Esophagus mucosa (tissue), 1 donor: ENCODE measurements at regions not wholly inside any gene's neighbourhood (a gene's known extent, or its start where the extent isn't known, plus 50 kb on each side); places are given as distances from the start of the nearest gene placed in this dataset.
"Not testable (repeated sequence)": the region's sequence is repeated elsewhere in the genome, so short reads cannot be mapped to it uniquely, and the experiment has no call there.

ENCODE experiments used
- ATAC-seq: fragments of 200-7000 bp; cut with Tn5 transposase; one replicate; pipeline ENCODE4 v1.9.1; 2020
- donor health status: DM: yes; HTN: yes; CAD: no.

DNA sequence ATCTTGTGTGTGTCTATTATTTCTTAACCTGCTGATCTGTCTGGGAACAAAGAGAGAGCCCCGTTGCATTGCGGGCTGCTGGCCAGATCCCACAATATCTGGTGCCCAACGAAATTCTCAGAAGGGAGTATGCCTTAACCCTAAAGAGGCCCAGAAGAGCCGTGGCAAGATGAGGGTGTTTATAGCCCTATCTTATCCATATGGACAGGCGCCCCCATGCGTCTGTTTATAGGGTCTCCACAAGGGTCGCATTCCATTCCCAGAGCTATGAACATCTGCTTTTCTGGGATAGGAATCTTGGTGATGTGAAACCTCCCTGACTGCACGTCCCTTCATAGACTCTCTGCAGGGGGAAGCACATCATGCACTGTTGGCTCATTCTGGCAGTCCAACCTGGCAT, 1262.5 kb downstream of the RAPGEF2 start:
- ATAC-seq = not testable (repeated sequence)

DNA sequence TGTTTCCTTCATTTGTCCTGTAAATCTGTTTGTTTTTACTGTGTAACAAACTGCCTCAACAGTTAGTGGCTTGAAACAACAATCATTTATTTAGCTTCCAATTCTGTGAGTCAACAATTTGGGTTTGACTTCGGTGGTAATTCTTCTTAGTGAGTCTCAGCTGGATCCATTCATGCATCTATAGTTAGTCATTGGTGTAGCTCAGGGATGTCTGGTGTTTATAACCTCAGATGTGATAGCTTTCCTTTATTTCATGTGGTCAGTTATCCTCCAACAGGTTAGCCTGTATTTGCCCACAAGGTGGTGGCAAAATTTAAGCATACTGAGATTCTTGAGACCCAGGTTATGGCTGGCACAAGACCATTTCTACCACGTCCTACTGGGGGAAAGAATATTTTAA, 1267.2 kb downstream of the RAPGEF2 start:
- ATAC-seq = no peak

DNA sequence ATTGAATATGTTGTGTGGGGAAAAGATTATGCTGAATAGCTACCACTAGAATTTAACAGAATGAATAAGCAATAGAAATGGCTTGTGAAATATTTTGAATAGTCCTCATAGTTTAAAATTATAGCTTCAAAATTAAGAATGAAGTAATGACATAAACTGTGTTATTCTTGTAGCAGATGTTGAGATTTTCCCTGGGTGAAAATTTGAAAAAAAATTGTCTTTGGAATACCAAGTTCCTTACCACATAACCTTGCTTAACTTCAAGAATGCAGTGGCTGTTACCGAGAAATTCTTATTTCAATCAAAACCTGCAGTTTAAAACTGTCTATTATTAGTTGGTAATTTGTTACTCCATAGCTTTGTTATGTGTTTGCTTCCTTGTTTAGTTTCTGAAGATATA, 1268.6 kb downstream of the RAPGEF2 start:
- no peak for ATAC-seq

DNA sequence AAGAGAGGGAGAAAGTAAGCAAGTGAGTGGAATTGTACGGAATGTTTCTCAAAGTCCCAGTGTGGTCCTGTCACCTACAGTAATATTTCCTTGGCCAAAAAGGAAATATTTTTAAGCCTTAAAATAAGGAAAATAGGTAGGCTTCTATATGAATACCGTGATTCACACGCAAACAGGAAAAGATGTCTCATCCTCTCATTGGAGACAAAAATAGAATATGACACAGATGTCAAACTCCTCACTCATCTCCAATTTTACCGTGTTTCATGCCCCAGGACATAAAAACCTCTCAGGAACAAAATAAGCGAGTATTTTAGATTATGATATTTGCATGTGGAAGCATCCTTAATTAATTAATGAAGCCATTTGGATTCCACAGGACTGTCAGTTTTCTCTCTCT, 1269.5 kb downstream of the RAPGEF2 start:
- ATAC-seq = no peak

DNA sequence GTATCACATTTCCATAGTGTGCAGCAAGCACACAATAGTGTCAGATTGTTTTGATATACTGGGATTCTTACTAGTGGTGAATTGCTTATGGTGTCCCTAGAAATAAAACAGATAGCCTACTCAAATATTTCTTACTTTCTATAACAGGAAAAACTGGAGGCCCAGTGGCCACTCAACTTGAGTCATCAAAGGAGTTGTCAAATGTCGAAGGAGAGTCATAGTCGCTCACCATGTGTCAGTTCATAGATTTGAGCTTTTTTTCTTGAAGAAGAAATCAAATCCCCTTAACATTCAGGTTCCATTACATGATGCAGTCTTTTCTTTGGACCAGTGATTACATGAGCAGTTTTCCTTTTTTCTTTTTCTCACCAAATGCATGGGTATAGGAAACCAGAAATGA, 1271.0 kb downstream of the RAPGEF2 start:
- ATAC-seq = no peak

DNA sequence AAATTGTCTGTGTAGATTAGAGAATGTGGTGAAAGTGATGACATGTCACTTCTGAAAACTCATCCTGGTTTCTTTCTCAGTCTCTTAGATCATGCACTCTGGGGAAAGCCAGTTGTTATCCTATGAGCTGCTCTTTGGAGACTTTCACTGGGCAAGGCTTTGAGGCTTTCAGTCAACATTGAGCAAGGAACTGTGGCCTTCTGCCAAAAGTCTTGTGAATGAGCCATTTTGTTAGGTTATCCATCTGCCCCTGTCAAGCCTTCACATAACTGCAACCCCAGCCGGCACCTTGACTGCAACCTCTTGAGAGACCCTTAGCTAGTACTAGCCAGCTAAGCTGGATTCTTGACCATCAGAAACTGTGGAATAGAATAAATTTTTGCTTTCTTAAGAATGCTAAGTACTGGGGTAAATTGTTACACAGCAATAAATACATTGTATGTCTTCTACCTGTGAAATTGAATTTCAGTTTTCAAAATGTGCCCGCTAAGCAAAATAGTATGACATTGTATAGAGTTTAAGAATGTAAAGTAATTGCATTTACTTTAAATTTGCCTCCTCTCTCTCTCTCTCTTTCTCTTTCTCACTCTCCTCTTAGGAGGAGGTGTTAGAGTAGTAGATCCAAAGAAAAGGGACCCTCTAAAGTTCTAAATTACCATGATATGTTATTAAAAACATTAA, 1273.0 kb downstream of the RAPGEF2 start:
- no peak for ATAC-seq

DNA sequence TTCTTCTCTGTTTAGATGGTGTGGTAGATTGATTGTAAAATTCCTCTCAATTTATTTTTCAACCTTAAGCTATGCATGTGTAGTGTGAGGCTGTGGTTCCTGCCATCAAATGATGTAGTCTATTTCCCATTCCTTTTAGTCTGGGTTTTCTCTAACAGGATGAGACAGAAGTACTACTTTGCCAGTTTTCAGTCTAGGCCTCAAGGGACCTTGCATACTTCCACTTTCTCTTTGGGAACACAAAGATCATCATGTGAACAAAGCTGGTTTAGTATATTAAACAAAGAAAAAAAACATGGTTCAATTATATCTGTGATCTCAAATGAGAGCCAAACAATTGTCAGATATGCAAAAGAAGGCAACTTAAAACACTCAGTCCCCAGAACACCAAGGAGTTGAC, 1284.0 kb downstream of the RAPGEF2 start:
- no peak for ATAC-seq

- no peak for ATAC-seq
Observed at GRCh38 chr4:160399826-160400225, 1296.9 kb downstream of the RAPGEF2 start.

DNA sequence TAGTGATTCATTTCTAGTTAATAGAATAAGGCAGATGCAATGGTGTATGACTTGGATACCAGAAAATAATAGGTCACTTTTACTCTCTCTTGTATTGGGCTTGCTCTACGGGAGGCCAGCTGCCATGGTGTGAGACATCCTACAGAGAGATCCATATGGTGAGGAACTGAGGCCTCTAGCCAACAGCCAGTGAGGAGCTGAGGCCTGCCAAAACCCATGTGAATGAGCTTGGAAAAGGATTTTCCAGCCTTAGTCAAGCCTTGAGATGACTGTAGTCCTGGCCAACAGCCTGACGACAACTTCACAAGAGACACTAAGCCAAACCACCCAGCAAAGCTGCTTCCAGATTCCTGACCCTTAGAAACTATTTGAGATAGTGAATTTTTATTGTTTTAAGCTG, 1300.2 kb downstream of the RAPGEF2 start:
- no peak for ATAC-seq

GRCh38 chr4:160406263-160406825, 1303.5 kb downstream of the RAPGEF2 start:
- ATAC-seq = no peak

GRCh38 chr4:160414496-160414895, 1311.6 kb downstream of the RAPGEF2 start:
- no peak for ATAC-seq

DNA sequence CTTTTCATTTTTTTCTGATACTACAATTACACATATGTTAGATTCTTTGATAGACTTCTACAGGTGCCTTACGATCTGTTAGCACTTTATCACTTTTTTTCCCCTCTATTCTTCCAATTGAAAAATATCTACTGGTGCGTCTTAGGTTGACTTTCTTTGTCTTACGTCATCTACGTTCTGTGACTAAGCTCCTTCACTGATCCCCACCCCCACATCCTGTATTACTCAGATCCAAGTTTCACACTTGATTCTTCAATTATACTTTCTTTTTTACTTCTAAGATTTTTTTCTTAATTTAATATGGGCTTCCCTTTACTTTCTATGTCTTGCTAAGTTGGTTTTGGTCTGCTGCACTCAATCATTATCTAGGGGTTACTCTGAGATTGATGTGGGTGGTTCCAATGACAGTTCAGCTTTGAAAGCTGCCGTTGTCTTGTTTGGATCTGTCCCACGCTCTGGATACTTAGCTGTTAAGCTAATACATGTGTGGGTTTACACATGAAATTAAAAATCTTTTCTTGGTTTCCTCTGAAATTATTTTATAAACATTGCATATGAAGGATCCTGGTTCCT, 1321.1 kb downstream of the RAPGEF2 start:
- ATAC-seq = no peak

GRCh38 chr4:160426233-160426632, 1323.4 kb downstream of the RAPGEF2 start:
- ATAC-seq = no peak

- ATAC-seq = no peak
Observed at GRCh38 chr4:160450876-160451275, 1348.0 kb downstream of the RAPGEF2 start.

- not testable (repeated sequence) for ATAC-seq
Observed at GRCh38 chr4:160481696-160482690, 1379.1 kb downstream of the RAPGEF2 start.

GRCh38 chr4:160485071-160485687, 1382.3 kb downstream of the RAPGEF2 start:
- no peak for ATAC-seq

DNA sequence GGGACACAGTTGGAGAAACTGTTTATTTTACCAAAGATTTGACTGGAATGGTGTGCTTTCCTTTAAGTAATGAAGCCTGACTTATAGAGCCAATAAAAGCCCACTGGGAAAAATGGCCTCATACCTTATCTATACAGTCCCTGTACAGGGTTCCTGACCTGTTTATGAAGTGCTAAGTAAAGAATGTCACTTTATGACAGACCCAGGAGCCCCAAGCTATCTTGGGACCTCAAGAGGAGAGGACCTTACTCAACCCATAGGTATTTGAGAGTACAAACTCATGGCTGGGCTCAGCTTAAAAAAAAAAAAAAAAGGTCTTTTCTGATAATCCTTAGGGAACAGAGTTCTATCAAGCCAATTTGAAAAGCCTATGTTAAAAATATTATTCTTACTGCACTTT, 1389.3 kb downstream of the RAPGEF2 start:
- no peak for ATAC-seq

DNA sequence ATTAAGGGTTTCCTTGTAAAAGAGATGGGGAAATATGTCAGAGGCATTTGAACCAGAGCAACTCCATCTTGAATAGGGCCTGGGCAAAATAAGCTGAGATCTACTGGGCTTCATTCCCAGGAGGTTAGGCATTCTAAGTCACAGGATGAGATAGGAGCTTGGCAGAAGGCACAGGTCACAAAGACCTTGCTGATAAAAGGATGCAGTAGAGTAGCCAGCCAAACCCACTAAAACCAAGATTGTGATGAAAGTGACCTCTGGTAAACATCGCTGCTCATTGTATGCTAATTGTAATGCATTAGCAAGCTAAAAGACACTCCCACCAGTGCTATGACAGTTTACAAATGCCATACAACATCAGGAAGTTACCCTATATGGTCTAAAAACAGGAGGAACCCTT, 1390.3 kb downstream of the RAPGEF2 start:
- no peak for ATAC-seq

GRCh38 chr4:160495356-160495755, 1392.5 kb downstream of the RAPGEF2 start:
- no peak for ATAC-seq

DNA sequence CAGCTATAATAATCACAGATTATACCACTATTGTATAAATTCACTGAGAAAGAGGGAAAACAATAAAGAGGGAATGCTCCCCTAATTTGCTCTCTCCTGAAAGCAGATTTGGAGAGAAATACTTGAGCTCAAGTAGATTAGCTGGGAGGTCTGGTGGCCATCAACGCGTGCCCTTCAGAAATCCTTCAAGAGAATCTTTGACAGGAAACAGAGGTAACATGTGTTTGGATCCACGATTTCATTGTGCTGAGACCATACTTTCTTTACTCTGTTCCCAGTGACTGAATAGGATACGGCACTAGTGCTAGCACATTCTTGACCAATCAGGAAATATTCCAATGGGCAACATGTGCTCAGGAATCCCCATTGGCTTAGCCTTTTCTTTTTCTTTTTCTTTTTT, 1395.3 kb downstream of the RAPGEF2 start:
- ATAC-seq = no peak

GRCh38 chr4:160505724-160506123, 1402.8 kb downstream of the RAPGEF2 start:
- no peak for ATAC-seq

DNA sequence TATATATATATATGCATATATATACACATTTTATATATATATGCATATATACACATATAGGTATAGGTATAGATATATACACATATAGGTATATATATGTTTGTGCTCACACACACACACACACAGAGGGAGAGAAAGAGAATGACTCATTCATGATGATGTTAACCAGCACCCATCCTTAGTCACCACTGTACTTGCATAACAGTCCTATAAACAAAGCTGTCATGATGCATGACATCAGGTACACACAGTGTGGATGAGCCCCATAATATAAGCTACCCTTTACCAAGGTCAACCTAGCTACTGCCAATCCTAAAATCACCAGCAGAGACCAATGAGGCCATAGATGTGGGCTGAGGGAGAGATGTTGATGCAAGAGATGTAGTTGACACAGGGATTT, 1408.0 kb downstream of the RAPGEF2 start:
- ATAC-seq = peak; percentile 42

DNA sequence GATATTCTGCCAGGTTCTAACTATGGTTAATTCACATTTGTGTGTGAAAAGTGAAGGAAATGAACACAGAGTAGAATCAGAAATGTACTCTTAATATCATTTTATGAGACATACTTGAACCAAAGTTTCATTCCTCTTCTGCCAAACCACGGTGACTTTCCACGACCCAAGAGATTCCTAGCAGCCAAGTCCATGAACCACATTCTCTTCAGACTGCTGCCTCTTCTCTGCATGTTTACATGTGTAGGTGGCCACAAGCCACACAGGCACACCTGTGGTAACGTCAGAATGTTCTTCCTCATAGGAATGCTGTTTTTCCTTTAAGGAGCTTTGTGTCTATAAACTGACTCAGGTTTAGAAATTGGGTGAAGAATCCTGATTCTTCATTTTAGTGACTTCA, 1411.2 kb downstream of the RAPGEF2 start:
- no peak for ATAC-seq
